NCI-H1092 (cell line): ENCODE measurements at regions not wholly inside any gene's neighbourhood (a gene's known extent, or its start where the extent isn't known, plus 50 kb on each side); places are given as distances from the start of the nearest gene placed in this dataset.

Experiments used
- DNase-seq: peaks from one replicate; lab custom pipeline; 2025; lab: John Stamatoyannopoulos, UW

DNA sequence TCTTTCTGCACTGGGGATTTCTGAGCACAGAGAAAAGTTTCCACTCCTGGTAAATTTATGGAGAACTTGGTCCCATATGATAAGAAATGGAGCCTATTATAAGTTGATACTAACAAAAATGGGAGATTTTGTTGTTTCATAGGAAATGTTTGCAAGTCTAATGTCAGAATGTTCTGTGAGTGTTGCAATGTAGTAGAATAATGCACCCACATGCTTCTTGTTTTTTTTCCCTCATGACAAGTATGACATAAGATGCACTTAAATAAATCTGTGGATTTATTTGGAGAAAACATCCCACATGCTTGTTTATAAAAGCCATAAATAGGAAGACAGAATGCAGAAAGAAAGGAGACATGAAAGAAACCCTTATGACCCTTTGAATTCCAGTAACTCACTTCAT is 50.8 kb upstream of the KCNJ6 start:
- DNase-seq: no peak

DNA sequence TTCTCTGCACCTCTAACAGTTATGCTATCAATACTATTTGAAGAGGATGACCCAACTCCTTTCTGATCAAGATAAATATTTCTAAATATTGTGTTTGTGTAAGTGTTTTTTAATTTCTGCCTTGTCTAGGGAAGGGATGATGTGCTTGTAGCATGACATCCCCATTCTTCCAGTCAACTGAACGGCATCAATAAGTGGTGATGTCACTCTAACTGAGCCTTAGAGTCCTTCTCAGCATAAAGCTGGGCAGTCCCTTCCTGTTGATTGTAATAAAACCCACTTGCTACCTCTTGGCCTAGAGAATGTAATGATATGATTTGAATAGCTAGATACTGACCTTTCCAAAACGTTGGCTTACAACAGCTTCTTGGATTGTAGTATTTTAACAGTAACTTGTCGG is 52.5 kb upstream of the KCNJ6 start:
- no peak for DNase-seq

DNA sequence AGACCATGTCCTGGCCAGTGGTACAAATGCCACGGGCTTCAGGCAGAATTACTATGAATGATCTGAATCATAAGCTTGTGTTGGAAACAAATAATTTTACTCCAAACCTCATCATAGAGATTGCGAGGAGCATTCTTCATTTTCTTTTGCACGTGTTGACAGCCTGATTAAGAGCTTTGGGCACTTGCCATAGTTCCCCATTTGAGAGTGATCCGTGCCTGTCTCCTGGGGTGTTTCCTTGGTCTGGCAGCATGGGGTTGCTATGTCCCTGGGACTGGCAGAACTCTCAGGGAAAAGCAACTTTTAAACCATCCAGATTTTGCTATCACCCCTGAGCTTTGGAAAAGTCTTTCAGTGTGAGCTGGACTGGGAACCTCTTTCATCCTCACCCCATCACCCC is 54.3 kb upstream of the KCNJ6 start:
- no peak for DNase-seq

- DNase-seq: no peak
These were observed 55.2 kb upstream of the KCNJ6 start for GRCh38 chr21:37971390-37971950.

- DNase-seq: no peak
These were observed 57.8 kb upstream of the KCNJ6 start for GRCh38 chr21:37974081-37974480.

- no peak for DNase-seq
These were observed 66.5 kb upstream of the KCNJ6 start for GRCh38 chr21:37982496-37983318.

- DNase-seq: no peak
These were observed 67.3 kb upstream of the KCNJ6 start for GRCh38 chr21:37983336-37984095.

- no peak for DNase-seq
These were observed 68.2 kb upstream of the KCNJ6 start for GRCh38 chr21:37984416-37984815.

DNA sequence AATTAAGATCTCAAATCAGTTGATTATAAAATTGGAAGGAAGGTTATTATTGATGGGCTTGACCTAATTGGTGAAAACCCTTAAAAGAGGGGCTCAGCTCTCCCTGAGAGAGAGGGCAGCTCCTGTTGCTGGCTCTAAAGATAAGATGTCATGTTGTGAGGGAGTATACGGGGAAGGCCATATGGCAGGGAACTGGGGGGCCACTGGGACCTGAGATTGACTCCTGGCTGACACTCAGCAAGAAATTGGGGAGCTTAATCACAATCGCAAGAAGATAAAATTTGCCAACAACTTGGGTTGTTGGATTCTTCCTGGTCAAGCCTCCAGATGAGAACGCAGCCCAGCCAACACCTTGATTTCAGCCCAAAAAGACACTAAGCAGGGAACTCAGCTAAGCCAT is 69.7 kb upstream of the KCNJ6 start:
- no peak for DNase-seq

- DNase-seq: peak; percentile 95
These were observed 70.6 kb upstream of the KCNJ6 start for GRCh38 chr21:37986751-37987399.

DNA sequence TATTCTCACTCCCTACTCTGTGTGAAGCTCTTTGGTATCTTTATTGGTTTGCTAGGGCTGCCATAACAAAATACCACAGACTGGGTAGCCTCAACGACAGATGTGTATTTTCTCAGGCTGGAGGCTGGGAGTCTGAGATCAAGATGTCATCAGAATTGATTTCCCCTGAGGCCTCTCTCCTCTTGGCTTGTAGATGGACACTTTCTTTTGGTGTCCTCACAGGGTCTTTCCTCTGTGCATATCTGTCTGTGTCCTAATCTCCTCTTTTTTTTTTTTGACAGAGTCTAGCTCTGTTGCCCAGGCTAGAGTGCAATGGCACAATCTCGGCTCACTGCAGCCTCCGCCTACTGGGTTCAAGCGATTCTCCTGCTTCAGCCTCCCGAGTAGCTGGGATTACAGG is 71.4 kb upstream of the KCNJ6 start:
- DNase-seq: no peak

DNA sequence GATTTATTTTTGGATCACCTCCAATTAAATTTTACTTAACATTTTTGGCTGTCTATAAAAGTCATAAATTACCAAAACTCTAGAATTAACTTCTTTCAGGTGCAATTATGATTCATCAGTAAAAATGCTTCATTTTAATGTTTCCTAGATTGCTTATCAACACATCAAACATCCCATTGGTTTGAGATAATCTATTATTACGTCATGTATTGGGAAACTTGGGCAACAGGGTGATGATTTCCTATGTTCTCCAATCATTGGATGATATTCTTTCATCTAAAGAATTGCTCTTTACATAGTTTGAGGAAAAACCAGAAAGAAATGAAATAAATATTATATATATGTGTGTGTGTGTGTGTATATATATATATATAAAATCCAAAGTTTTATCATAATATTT is 76.8 kb upstream of the KCNJ6 start:
- no peak for DNase-seq

DNA sequence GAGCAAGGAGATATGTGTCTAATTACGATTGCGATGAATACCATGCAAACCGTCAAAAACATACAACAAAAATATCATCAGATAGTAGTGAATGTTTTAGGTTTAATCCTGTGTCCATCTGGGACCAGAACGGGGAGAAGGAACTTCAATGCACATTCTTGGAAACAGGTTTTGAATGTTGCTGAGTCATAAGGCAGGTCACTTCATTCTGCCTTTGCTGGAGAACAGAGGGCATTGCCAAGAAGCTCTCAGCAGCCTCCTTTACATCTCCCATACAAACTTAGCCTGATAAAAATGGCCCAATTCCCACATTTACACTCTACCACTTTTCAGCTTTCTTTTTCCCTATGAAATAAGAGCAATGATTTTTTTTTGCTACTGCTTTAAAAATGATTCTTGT is 78.0 kb upstream of the KCNJ6 start:
- no peak for DNase-seq

DNA sequence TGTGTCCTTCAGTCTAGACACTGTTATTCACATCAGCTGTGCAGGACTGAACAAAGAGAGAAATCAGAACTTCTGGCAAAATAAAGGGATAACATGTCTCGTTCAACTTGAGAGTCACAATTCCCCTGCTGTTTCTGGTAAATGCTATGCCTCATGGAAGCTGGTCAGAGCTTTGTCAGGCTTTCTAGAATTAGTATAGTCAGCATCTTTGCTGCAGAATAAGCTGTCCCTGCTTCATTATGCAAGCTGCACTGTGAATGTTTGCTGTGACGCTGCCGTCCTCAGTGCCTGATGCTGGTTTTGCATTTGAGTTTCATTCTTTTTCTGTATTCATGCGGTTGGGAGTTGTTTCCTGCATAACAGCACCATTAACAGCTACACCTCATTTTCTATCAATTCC is 96.4 kb upstream of the KCNJ6 start:
- DNase-seq: no peak

GRCh38 chr21:38013741-38014140 is 97.5 kb upstream of the KCNJ6 start:
- no peak for DNase-seq

DNA sequence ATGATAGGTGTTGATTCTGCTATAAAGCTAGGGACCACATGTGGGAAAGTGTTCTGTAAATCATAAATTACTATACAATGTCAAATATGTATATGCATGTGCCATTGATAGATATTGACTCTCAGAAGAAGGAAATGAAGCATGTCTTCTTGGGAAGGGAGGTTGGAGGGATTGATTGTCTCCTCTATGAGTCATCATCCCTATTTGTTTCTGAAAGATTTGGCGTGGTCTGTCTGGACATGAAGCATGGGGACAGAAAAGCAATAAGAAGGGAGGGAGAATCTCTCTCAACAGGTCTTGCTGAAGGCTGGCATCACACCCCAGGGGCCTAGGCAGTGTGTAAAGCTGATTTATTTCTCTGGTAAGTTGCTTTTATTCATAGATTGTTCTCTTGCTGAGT is 98.0 kb upstream of the KCNJ6 start:
- DNase-seq: no peak

DNA sequence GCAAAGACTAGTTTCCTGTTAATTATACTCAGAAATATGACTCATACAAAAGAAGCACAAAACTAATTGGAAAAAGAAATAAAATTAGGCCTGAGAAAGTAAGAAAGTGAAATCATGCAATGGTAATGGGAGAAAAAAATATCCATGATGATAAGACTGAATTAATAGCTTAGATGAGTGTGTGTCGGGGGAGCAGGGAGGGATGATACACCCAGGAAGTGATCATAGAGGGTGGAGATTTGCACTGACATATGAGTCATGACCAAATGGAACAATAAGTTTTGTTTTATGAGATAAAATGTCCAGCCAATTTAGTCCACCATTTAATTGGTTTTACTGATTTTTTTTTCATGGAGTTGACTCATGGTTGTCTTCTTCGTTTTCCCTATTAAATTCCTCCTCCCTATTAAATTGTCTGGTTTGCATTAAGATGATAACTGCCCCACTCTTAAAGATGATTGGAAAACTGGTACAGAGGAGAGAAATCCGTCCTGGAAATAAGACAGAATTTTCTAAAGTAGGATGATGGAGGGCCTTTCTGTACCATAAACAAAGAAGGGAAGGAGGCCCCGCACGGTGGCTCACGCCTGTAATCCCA is 111.7 kb upstream of the KCNJ6 start:
- DNase-seq: no peak

DNA sequence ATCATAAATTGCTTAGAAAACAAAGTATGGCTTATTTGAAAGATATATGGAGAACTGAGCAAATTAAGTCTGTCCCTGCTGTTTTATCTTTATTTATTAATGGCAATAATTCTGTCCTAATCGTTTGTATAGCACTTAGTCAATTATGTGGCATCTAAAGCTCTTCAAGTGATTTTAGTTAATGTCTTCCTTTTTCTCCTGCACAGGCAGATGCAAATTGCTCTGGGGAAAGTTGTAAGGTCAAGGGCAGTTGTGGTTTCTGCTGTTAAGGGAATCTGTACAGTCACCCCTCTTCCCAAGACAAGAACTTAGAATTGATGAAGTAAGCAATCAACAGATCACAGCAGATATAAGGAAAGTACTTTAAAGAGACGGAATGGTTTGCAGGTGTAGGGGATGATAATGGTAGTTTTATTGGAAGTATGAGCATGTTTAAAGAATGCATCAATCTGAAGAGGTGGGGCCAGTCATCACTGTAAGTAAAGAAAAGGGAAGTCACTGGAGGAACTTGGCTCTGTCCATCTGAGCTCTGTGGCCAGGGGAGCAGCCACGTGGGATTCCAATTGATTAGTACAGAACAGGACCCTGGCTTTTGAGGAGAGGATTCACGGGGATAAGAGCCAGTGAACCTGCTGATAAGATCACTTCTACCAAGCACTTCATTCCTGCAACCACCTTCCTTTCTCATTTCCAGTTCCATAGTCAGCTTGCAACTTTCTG is 116.0 kb upstream of the KCNJ6 start:
- no peak for DNase-seq

GRCh38 chr21:38036016-38036415 is 119.8 kb upstream of the KCNJ6 start:
- no peak for DNase-seq

GRCh38 chr21:38037416-38037815 is 121.2 kb upstream of the KCNJ6 start:
- no peak for DNase-seq

- no peak for DNase-seq
These were observed 123.1 kb upstream of the KCNJ6 start for GRCh38 chr21:38039369-38039768.

GRCh38 chr21:38039841-38040240 is 123.6 kb upstream of the KCNJ6 start:
- no peak for DNase-seq
